Thyroid gland (tissue), 4 donors: ENCODE measurements at regions not wholly inside any gene's neighbourhood (a gene's known extent, or its start where the extent isn't known, plus 50 kb on each side); places are given as distances from the start of the nearest gene placed in this dataset.

Experiments
- DNase-seq, 2 donors: peaks; one replicate each; pipeline ENCODE4 v3.0.0-alpha.2; 2019
- H3K27ac ChIP-seq, 3 donors: fragments of 200-600 bp; sonication (generic); 1 replicate in 2 of 3; 2 replicates in 1 of 3; pipeline ENCODE4 v1.5.1; 2016 to 2019; ENCODE audit warnings: mild to moderate bottlenecking in 1 of 3, moderate library complexity in 1 of 3
- H3K27me3 ChIP-seq: fragments of 200-600 bp; sonication (generic); one replicate; pipeline ENCODE4 v1.5.1; 2019
- H3K36me3 ChIP-seq, 2 donors: fragments of 200-600 bp; sonication (generic); one replicate each; pipeline ENCODE4 v1.5.1; 2016 to 2019
- H3K4me1 ChIP-seq, 2 donors: fragments of 200-600 bp; sonication (generic); one replicate each; pipeline ENCODE4 v1.5.1; 2017 to 2019
- H3K4me3 ChIP-seq, 3 donors: fragments of 200-600 bp; sonication (generic); replicated peaks in 1 of 3; 1 replicate in 2 of 3; 2 replicates in 1 of 3; pipeline ENCODE4 v1.5.1; 2016; ENCODE audit warnings: mild to moderate bottlenecking in 1 of 3
- H3K9me3 ChIP-seq: fragments of 200-600 bp; sonication (generic); one replicate; pipeline ENCODE4 v1.5.1; 2017
- CTCF ChIP-seq, 6 experiments: fragments of 200-600 bp in 3 of 6; fragments of 450-650 bp in 3 of 6; sonication (generic) in 3 of 6; IDR thresholded peaks; one replicate each; pipeline ENCODE4 v1.5.1; 2016 to 2019; ENCODE audit warnings: antibody characterized with exemption in 6 of 6, mild to moderate bottlenecking in 2 of 6, inconsistent platforms in 1 of 6, moderate library complexity in 1 of 6
- POLR2A ChIP-seq, 2 donors: fragments of 450-650 bp; IDR thresholded peaks; one replicate each; pipeline ENCODE4 v1.6.1; 2017; ENCODE audit warnings: antibody characterized with exemption in 2 of 2, mild to moderate bottlenecking in 2 of 2, moderate library complexity in 1 of 2
- WGBS, 2 donors: methylation state at CpG; one replicate each; pipeline ENCODE4 v1.1.5; 2017; 5-methylcytosine and 5-hydroxymethylcytosine counted together
- intact Hi-C: fragments of 100-400 bp; cut with DNase I; formaldehyde crosslinking; loops from one replicate; pipeline ENCODE4 v1.15.1; 2023

GRCh38 chr5:42274913-42275312, 148.3 kb upstream of the GHR start:
- H3K27ac ChIP-seq = no peak overlapping the region
- no peaks in the 10 kb centered on the region for H3K36me3 ChIP-seq
- WGBS, 2 donors = 25 to 32% methylated on average over 1 of the region's 1 CpG
- H3K27me3 ChIP-seq = no peaks in the 10 kb centered on the region
- no peaks in the 10 kb centered on the region for H3K4me1 ChIP-seq
- no peaks in the 10 kb centered on the region for H3K9me3 ChIP-seq
- intact Hi-C loops = no loop called here
- DNase-seq = no peak
- no peak overlapping the region for H3K4me3 ChIP-seq
- no peak for TF ChIP-seq POLR2A (IDR thresholded peaks at IDR 0.05)
- TF ChIP-seq CTCF (IDR thresholded peaks at IDR 0.05) = no peak

GRCh38 chr5:42277293-42277692, 145.9 kb upstream of the GHR start:
- Histone ChIP-seq H3K27ac (no peak overlapping the region), H3K4me3 (no peak overlapping the region), H3K4me1 (no peaks in the 10 kb centered on the region), H3K36me3 (no peaks in the 10 kb centered on the region), H3K9me3 (no peaks in the 10 kb centered on the region), H3K27me3 (no peaks in the 10 kb centered on the region)
- intact Hi-C loops = no loop called here
- 69 to 79% methylated on average over 2 of the region's 2 CpGs for WGBS, 2 donors
- TF ChIP-seq POLR2A (IDR thresholded peaks at IDR 0.05) (no peak), CTCF (IDR thresholded peaks at IDR 0.05) (no peak)
- no peak for DNase-seq

GRCh38 chr5:42284584-42284983, 138.7 kb upstream of the GHR start:
- Histone ChIP-seq H3K4me1 (no peaks in the 10 kb centered on the region), H3K36me3 (no peaks in the 10 kb centered on the region), H3K4me3 (no peak overlapping the region), H3K27me3 (no peaks in the 10 kb centered on the region), H3K9me3 (no peaks in the 10 kb centered on the region), H3K27ac (no peak overlapping the region)
- no peak for TF ChIP-seq CTCF (IDR thresholded peaks at IDR 0.05)
- no peak for TF ChIP-seq POLR2A (IDR thresholded peaks at IDR 0.05)
- no peak for DNase-seq
- intact Hi-C loops = no loop called here

- H3K9me3 ChIP-seq = no peaks in the 10 kb centered on the region
- no peak overlapping the region for H3K4me3 ChIP-seq
- no peaks in the 10 kb centered on the region for H3K36me3 ChIP-seq
- H3K27me3 ChIP-seq = no peaks in the 10 kb centered on the region
- 61 to 65% methylated on average over 2 of the region's 2 CpGs for WGBS, 2 donors
- H3K27ac ChIP-seq = no peak overlapping the region
- H3K4me1 ChIP-seq = no peaks in the 10 kb centered on the region
- no peak for DNase-seq
- intact Hi-C loops = no loop called here
- TF ChIP-seq POLR2A (IDR thresholded peaks at IDR 0.05) (no peak), CTCF (IDR thresholded peaks at IDR 0.05) (no peak)
Observed at GRCh38 chr5:42285230-42285629, 138.0 kb upstream of the GHR start.

- WGBS, 2 donors = 91 to 93% methylated on average over 2 of the region's 2 CpGs
- Histone ChIP-seq H3K4me3 (no peak overlapping the region), H3K27ac (no peak overlapping the region), H3K4me1 (no peaks in the 10 kb centered on the region), H3K9me3 (no peaks in the 10 kb centered on the region), H3K27me3 (no peaks in the 10 kb centered on the region), H3K36me3 (no peaks in the 10 kb centered on the region)
- no peak for DNase-seq
- TF ChIP-seq CTCF (IDR thresholded peaks at IDR 0.05) (no peak), POLR2A (IDR thresholded peaks at IDR 0.05) (no peak)
- intact Hi-C loops = no loop called here
Observed at GRCh38 chr5:42300496-42300895, 122.7 kb upstream of the GHR start.
